Lung (tissue), 11 donors: ENCODE measurements at regions not wholly inside any gene's neighbourhood (a gene's known extent, or its start where the extent isn't known, plus 50 kb on each side); places are given as distances from the start of the nearest gene placed in this dataset.
A peak's percentile ranks its signal among the peaks of the same experiment; 100 is the strongest.

Source experiments
- ATAC-seq: fragments of 200-7000 bp; cut with Tn5 transposase; one replicate; pipeline ENCODE4 v1.9.1; 2020; ENCODE audit warnings: moderate number of reproducible peaks; ENCODE audit not compliant: insufficient read depth, low FRiP score
- DNase-seq, 3 donors: peaks; one replicate each; pipeline ENCODE4 v3.0.0-alpha.2; 2013 to 2017
- H3K27ac ChIP-seq, 2 donors: one replicate each; pipeline ENCODE4 v1.5.1; 2013; ENCODE audit warnings: mild to moderate bottlenecking in 2 of 2, moderate library complexity in 2 of 2, control low read depth in 1 of 2, inconsistent platforms in 1 of 2, low read depth in 1 of 2, low read length in 1 of 2
- H3K27me3 ChIP-seq, 3 donors: one replicate each; pipeline ENCODE4 v1.5.1; 2013; ENCODE audit warnings: low read length in 2 of 3; ENCODE audit not compliant: control insufficient read depth in 3 of 3, insufficient read depth in 3 of 3
- H3K36me3 ChIP-seq, 4 donors: one replicate each; pipeline ENCODE4 v1.5.1; 2013; ENCODE audit warnings: low read length in 4 of 4, mild to moderate bottlenecking in 1 of 4, moderate library complexity in 1 of 4; ENCODE audit not compliant: control insufficient read depth in 4 of 4, insufficient read depth in 4 of 4
- H3K4me1 ChIP-seq, 5 donors: one replicate each; pipeline ENCODE4 v1.5.1; 2013; ENCODE audit warnings: low read length in 5 of 5, mild to moderate bottlenecking in 2 of 5, moderate library complexity in 1 of 5; ENCODE audit not compliant: control insufficient read depth in 5 of 5, insufficient read depth in 5 of 5
- H3K4me3 ChIP-seq: one replicate; pipeline ENCODE4 v1.5.1; 2013; ENCODE audit warnings: mild to moderate bottlenecking, control low read depth, moderate library complexity
- H3K9ac ChIP-seq, 2 donors: one replicate each; pipeline ENCODE4 v1.5.1; 2013; ENCODE audit warnings: low read length in 2 of 2, control low read depth in 1 of 2; ENCODE audit not compliant: insufficient read depth in 1 of 2
- H3K9me3 ChIP-seq, 4 donors: one replicate each; pipeline ENCODE4 v1.5.1; 2013; ENCODE audit warnings: low read length in 3 of 4, mild to moderate bottlenecking in 1 of 4, moderate library complexity in 1 of 4; ENCODE audit not compliant: control insufficient read depth in 4 of 4, insufficient read depth in 3 of 4
- CTCF ChIP-seq: IDR thresholded peaks from 2 replicates; pipeline ENCODE4 v1.5.1; 2012; ENCODE audit warnings: mild to moderate bottlenecking; ENCODE audit errors: control extremely low read depth, extremely low read depth
- WGBS, 2 donors: extraction: QIAGEN DNeasy Blood & Tissue Kit; methylation state at CpG; one replicate each; pipeline ENCODE4 v1.1.7; 2013; 5-methylcytosine and 5-hydroxymethylcytosine counted together
- donor health status: control.
- donor health status: control.
- donor health status: Bipolar disorder and iron deficiency.
- donor health status: healthy.
- donor health status: DM: yes; HTN: yes; CAD: no.

GRCh38 chr2:187081461-187081860 lies 232.5 kb upstream of the ZSWIM2 start:
- H3K9ac ChIP-seq = no peak overlapping the region
- no peak overlapping the region for H3K27ac ChIP-seq
- H3K9me3 ChIP-seq = no peaks in the 10 kb centered on the region
- no peak overlapping the region for H3K4me3 ChIP-seq
- no peaks in the 10 kb centered on the region for H3K36me3 ChIP-seq
- TF ChIP-seq CTCF = no peak
- H3K27me3 ChIP-seq = no peaks in the 10 kb centered on the region
- H3K4me1 ChIP-seq = no peaks in the 10 kb centered on the region
- ATAC-seq (no peak), DNase-seq (no peak)
- 81 to 84% methylated on average over 1 of the region's 1 CpG for WGBS, 2 donors

DNA sequence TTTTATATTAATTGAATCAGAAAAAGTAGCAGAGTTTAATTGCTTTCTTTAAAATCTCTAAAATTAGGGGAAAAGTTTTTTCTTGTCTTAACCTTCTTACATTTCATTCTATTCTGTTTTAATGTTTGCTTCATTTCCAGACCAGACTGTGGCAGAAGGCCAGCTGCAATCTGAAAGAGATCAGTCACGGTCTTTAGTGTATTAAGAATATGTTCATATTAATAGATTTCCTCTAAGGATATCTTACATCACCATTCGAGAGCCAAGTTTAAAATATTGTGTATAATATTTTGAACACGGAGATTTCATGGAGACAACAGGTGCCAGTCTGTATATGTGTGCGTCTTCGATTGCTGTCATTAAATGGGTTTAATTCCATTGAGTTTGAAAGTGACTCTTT lies 230.9 kb upstream of the ZSWIM2 start:
- Histone ChIP-seq H3K27me3 (no peaks in the 10 kb centered on the region), H3K4me3 (no peak overlapping the region), H3K36me3 (no peaks in the 10 kb centered on the region), H3K27ac (no peak overlapping the region), H3K4me1 (no peaks in the 10 kb centered on the region), H3K9ac (no peak overlapping the region), H3K9me3 (peaks cover 0 to 4% (median under 1%) of the 10 kb centered on the region in 4 donors)
- 57 to 76% methylated on average over 5 of the region's 5 CpGs for WGBS, 2 donors
- TF ChIP-seq CTCF = no peak
- DNase-seq (peak; percentile 15 to 60 (median 21)), ATAC-seq (no peak)

- no peaks in the 10 kb centered on the region for H3K4me1 ChIP-seq
- no peak for DNase-seq
- H3K36me3 ChIP-seq = no peaks in the 10 kb centered on the region
- peaks cover 0 to 4% (median under 1%) of the 10 kb centered on the region in 4 donors for H3K9me3 ChIP-seq
- no peak for ATAC-seq
- H3K9ac ChIP-seq = no peak overlapping the region
- no peak overlapping the region for H3K4me3 ChIP-seq
- TF ChIP-seq CTCF = no peak
- no peaks in the 10 kb centered on the region for H3K27me3 ChIP-seq
- H3K27ac ChIP-seq = no peak overlapping the region
- 68 to 76% methylated on average over 1 of the region's 1 CpG for WGBS, 2 donors
Observed at GRCh38 chr2:187078297-187078696, 229.3 kb upstream of the ZSWIM2 start.

DNA sequence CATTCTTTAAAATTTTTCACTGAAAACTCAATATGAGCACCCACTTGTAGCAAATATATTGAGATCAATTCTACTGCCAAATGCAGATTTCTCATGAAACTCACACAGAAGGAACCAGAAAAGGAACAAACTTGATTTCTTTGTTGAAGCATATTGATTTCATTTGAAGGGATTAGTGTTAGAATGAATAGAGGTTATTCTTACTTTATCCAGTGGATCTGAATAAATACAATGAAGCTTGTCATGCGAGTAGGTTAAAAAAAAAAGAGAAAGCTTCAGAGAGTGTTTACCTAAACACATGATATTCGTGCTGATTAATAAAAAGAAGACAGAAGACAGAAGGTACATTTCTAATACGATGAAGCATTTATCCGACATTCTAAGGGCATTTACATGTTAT lies 226.7 kb upstream of the ZSWIM2 start:
- DNase-seq (no peak), ATAC-seq (no peak)
- H3K27ac ChIP-seq = no peak overlapping the region
- H3K9me3 ChIP-seq = peaks cover 0 to 4% (median under 1%) of the 10 kb centered on the region in 4 donors
- TF ChIP-seq CTCF = no peak
- H3K36me3 ChIP-seq = no peaks in the 10 kb centered on the region
- WGBS, 2 donors = 84 to 89% methylated on average over 4 of the region's 4 CpGs
- H3K4me1 ChIP-seq = no peaks in the 10 kb centered on the region
- no peaks in the 10 kb centered on the region for H3K27me3 ChIP-seq
- H3K9ac ChIP-seq = no peak overlapping the region
- H3K4me3 ChIP-seq = no peak overlapping the region
